Mesodermal cell (in vitro differentiated cells): ENCODE measurements at regions not wholly inside any gene's neighbourhood (a gene's known extent, or its start where the extent isn't known, plus 50 kb on each side); places are given as distances from the start of the nearest gene placed in this dataset.

ENCODE experiments used
- H3K27ac ChIP-seq: 2 replicates; pipeline ENCODE4 v1.7.0; 2013; ENCODE audit warnings: mild to moderate bottlenecking, low read depth, low read length, moderate library complexity; ENCODE audit not compliant: severe bottlenecking
- H3K36me3 ChIP-seq: 2 replicates; pipeline ENCODE4 v1.7.1; 2013; ENCODE audit warnings: mild to moderate bottlenecking, low read length, moderate library complexity; ENCODE audit not compliant: control insufficient read depth, insufficient read depth
- H3K4me1 ChIP-seq: one replicate; pipeline ENCODE4 v1.7.1; 2013; ENCODE audit warnings: mild to moderate bottlenecking, low read length; ENCODE audit not compliant: insufficient read depth, control insufficient read depth, poor library complexity, severe bottlenecking
- H3K4me3 ChIP-seq: 2 replicates; pipeline ENCODE4 v1.7.0; 2013; ENCODE audit warnings: low read length, control low read depth, mild to moderate bottlenecking; ENCODE audit not compliant: insufficient read depth, poor library complexity, severe bottlenecking; ENCODE audit errors: extremely low read depth
- H3K9me3 ChIP-seq: 2 replicates; pipeline ENCODE4 v1.7.1; 2013; ENCODE audit warnings: mild to moderate bottlenecking, low read length, moderate library complexity; ENCODE audit not compliant: control insufficient read depth
- WGBS, 2 experiments: methylation state at CpG; one replicate each; pipeline ENCODE4 v1.1.5; 2013; ENCODE audit warnings: missing lambda C conversion rate in 2 of 2; ENCODE audit not compliant: insufficient coverage in 2 of 2; 5-methylcytosine and 5-hydroxymethylcytosine counted together

GRCh38 chr10:4373098-4373497 lies 452.9 kb upstream of the AKR1E2 start:
- no peaks in the 10 kb centered on the region for H3K36me3 ChIP-seq
- H3K4me1 ChIP-seq = no peaks in the 10 kb centered on the region
- no peak overlapping the region for H3K4me3 ChIP-seq
- no CpG with 5 or more reads among the region's 4 CpGs for WGBS, 2 experiments
- H3K27ac ChIP-seq = no peak overlapping the region
- no peaks in the 10 kb centered on the region for H3K9me3 ChIP-seq

GRCh38 chr10:4372601-4373000 lies 453.4 kb upstream of the AKR1E2 start:
- WGBS, 2 experiments = 78 to 84% methylated on average over 4 of the region's 6 CpGs
- Histone ChIP-seq H3K4me3 (no peak overlapping the region), H3K9me3 (no peaks in the 10 kb centered on the region), H3K36me3 (no peaks in the 10 kb centered on the region), H3K27ac (no peak overlapping the region), H3K4me1 (no peaks in the 10 kb centered on the region)

- Histone ChIP-seq H3K27ac (no peak overlapping the region), H3K9me3 (no peaks in the 10 kb centered on the region), H3K36me3 (no peaks in the 10 kb centered on the region), H3K4me3 (no peak overlapping the region), H3K4me1 (no peaks in the 10 kb centered on the region)
- 67 to 81% methylated on average over 1 to 4 of the region's 4 CpGs for WGBS, 2 experiments
Observed at GRCh38 chr10:4371691-4372295, 454.2 kb upstream of the AKR1E2 start.

- 89% methylated on average over 1 of the region's 1 CpG; no CpG with 5 or more reads in 1 of the 2 experiments for WGBS, 2 experiments
- Histone ChIP-seq H3K36me3 (no peaks in the 10 kb centered on the region), H3K9me3 (no peaks in the 10 kb centered on the region), H3K4me1 (no peaks in the 10 kb centered on the region), H3K27ac (no peak overlapping the region), H3K4me3 (no peak overlapping the region)
Observed at GRCh38 chr10:4370376-4370775, 455.6 kb upstream of the AKR1E2 start.

- 83 to 92% methylated on average over 1 of the region's 3 CpGs for WGBS, 2 experiments
- Histone ChIP-seq H3K4me3 (no peak overlapping the region), H3K4me1 (no peaks in the 10 kb centered on the region), H3K36me3 (no peaks in the 10 kb centered on the region), H3K27ac (no peak overlapping the region), H3K9me3 (no peaks in the 10 kb centered on the region)
Observed at GRCh38 chr10:4361581-4361980, 464.4 kb upstream of the AKR1E2 start.

GRCh38 chr10:4359003-4359402 lies 467.0 kb upstream of the AKR1E2 start:
- no peak overlapping the region for H3K27ac ChIP-seq
- WGBS, 2 experiments = 74 to 97% methylated on average over 3 of the region's 5 CpGs
- no peak overlapping the region for H3K4me3 ChIP-seq
- no peaks in the 10 kb centered on the region for H3K9me3 ChIP-seq
- H3K36me3 ChIP-seq = no peaks in the 10 kb centered on the region
- H3K4me1 ChIP-seq = peaks cover 7% of the 10 kb centered on the region

- Histone ChIP-seq H3K4me3 (no peak overlapping the region), H3K9me3 (no peaks in the 10 kb centered on the region), H3K27ac (no peak overlapping the region), H3K4me1 (peaks cover 18% of the 10 kb centered on the region), H3K36me3 (no peaks in the 10 kb centered on the region)
Observed at GRCh38 chr10:4357911-4358310, 468.1 kb upstream of the AKR1E2 start.

- Histone ChIP-seq H3K9me3 (no peaks in the 10 kb centered on the region), H3K36me3 (no peaks in the 10 kb centered on the region), H3K4me3 (no peak overlapping the region), H3K27ac (no peak overlapping the region), H3K4me1 (peaks cover 20% of the 10 kb centered on the region)
- no CpG with 5 or more reads among the region's 1 CpG for WGBS, 2 experiments
Observed at GRCh38 chr10:4355350-4355749, 470.7 kb upstream of the AKR1E2 start.

GRCh38 chr10:4354382-4354812 lies 471.6 kb upstream of the AKR1E2 start:
- Histone ChIP-seq H3K27ac (no peak overlapping the region), H3K36me3 (no peaks in the 10 kb centered on the region), H3K4me3 (no peak overlapping the region), H3K9me3 (no peaks in the 10 kb centered on the region), H3K4me1 (peaks cover 20% of the 10 kb centered on the region)
- WGBS, 2 experiments = 89 to 93% methylated on average over 3 to 4 of the region's 7 CpGs

- Histone ChIP-seq H3K4me1 (peaks cover 20% of the 10 kb centered on the region), H3K9me3 (no peaks in the 10 kb centered on the region), H3K36me3 (no peaks in the 10 kb centered on the region), H3K27ac (no peak overlapping the region), H3K4me3 (no peak overlapping the region)
- WGBS, 2 experiments = no CpG with 5 or more reads among the region's 1 CpG
Observed at GRCh38 chr10:4353964-4354363, 472.0 kb upstream of the AKR1E2 start.

- Histone ChIP-seq H3K4me3 (no peak overlapping the region), H3K36me3 (no peaks in the 10 kb centered on the region), H3K27ac (no peak overlapping the region), H3K9me3 (no peaks in the 10 kb centered on the region), H3K4me1 (peaks cover 20% of the 10 kb centered on the region)
- WGBS, 2 experiments = 75 to 86% methylated on average over 3 of the region's 11 CpGs
Observed at GRCh38 chr10:4353059-4353655, 472.9 kb upstream of the AKR1E2 start.
